Lower lobe of right lung (tissue), 2 donors: ENCODE measurements at regions not wholly inside any gene's neighbourhood (a gene's known extent, or its start where the extent isn't known, plus 50 kb on each side); places are given as distances from the start of the nearest gene placed in this dataset.

Experiments
- ATAC-seq, 2 donors: fragments of 200-7000 bp; cut with Tn5 transposase; one replicate each; pipeline ENCODE4 v1.9.1; 2020 to 2022; ENCODE audit warnings: mild to moderate bottlenecking in 2 of 2, moderate library complexity in 2 of 2
- DNase-seq: peaks from one replicate; pipeline ENCODE4 v3.0.0-alpha.2; 2020
- H3K27ac ChIP-seq: fragments of 200-600 bp; one replicate; pipeline ENCODE4 v1.8.0; 2022
- H3K27me3 ChIP-seq: fragments of 200-600 bp; one replicate; pipeline ENCODE4 v1.8.0; 2022; ENCODE audit warnings: low read depth
- H3K36me3 ChIP-seq: fragments of 200-600 bp; one replicate; pipeline ENCODE4 v1.8.0; 2022; ENCODE audit warnings: mild to moderate bottlenecking
- H3K4me1 ChIP-seq: fragments of 200-600 bp; one replicate; pipeline ENCODE4 v1.8.0; 2022
- H3K4me3 ChIP-seq: fragments of 200-600 bp; one replicate; pipeline ENCODE4 v1.8.0; 2022; ENCODE audit warnings: mild to moderate bottlenecking
- H3K9me3 ChIP-seq: fragments of 200-600 bp; one replicate; pipeline ENCODE4 v1.8.0; 2022
- intact Hi-C: fragments of 100-400 bp; cut with DNase I; formaldehyde crosslinking; loops from one replicate; pipeline ENCODE4 v1.11.0; 2022
- TF ChIP-seq, protein P1 (sequence below): fragments of 200-600 bp; IDR thresholded peaks from one replicate; pipeline ENCODE4 v1.8.0; 2022; ENCODE audit warnings: antibody characterized with exemption, mild to moderate bottlenecking
- donor health status: DM: no; HTN: yes; CAD: no; lungs with severe emphysema.

DNA sequence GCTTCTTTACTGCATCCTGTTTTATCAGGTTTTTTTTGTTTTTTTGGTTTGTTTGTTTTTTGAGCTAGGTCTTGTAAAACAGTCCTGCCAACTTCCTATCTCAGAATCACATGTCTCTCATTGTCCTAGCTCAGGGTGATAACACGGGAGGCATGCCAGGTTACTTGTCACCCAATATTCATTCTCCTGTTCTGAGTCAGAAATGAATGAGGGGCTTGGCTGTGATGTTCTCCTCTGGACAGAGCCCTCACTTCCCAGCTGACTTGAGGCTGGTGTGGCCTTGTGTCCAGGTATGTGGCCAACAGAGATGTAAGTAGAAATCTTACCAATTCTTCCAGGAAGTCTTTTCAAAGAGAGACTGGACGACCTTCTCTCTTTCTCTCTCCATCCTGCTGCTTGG is 317.0 kb downstream of the GABRB3 start:
- no peak for ATAC-seq
- TF ChIP-seq, protein P1, sequence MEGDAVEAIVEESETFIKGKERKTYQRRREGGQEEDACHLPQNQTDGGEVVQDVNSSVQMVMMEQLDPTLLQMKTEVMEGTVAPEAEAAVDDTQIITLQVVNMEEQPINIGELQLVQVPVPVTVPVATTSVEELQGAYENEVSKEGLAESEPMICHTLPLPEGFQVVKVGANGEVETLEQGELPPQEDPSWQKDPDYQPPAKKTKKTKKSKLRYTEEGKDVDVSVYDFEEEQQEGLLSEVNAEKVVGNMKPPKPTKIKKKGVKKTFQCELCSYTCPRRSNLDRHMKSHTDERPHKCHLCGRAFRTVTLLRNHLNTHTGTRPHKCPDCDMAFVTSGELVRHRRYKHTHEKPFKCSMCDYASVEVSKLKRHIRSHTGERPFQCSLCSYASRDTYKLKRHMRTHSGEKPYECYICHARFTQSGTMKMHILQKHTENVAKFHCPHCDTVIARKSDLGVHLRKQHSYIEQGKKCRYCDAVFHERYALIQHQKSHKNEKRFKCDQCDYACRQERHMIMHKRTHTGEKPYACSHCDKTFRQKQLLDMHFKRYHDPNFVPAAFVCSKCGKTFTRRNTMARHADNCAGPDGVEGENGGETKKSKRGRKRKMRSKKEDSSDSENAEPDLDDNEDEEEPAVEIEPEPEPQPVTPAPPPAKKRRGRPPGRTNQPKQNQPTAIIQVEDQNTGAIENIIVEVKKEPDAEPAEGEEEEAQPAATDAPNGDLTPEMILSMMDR: no peak
- DNase-seq: no peak
- intact Hi-C loops: no loop called here
- Histone ChIP-seq H3K9me3 (peaks cover 8% of the 10 kb centered on the region), H3K27ac (no peak overlapping the region), H3K27me3 (no peaks in the 10 kb centered on the region), H3K36me3 (no peaks in the 10 kb centered on the region), H3K4me3 (no peak overlapping the region), H3K4me1 (no peaks in the 10 kb centered on the region)

DNA sequence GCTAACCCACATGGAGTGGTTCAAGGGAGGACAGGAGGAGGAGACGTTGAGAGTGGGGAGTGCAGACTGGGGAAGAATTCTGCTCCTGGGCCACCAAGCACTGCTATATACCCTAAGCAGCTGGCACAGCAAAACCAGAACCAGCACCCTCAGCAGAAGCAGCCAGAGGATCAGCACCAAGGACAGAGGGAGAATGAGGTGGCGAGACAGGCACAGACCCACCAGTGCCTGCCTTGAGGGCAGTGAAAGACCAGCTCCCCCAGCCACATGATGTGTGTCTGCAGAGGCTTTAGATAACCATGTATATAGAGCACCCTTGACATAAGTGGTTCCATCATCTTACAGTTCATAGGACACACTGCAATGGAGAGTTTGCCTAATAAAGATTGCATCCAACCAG is 319.0 kb downstream of the GABRB3 start:
- no peaks in the 10 kb centered on the region for H3K4me1 ChIP-seq
- intact Hi-C loops: no loop called here
- DNase-seq (no peak), ATAC-seq (no peak)
- peaks cover 8% of the 10 kb centered on the region for H3K9me3 ChIP-seq
- H3K27ac ChIP-seq: no peak overlapping the region
- TF ChIP-seq, protein P1: no peak
- H3K4me3 ChIP-seq: no peak overlapping the region
- no peaks in the 10 kb centered on the region for H3K27me3 ChIP-seq
- H3K36me3 ChIP-seq: no peaks in the 10 kb centered on the region

DNA sequence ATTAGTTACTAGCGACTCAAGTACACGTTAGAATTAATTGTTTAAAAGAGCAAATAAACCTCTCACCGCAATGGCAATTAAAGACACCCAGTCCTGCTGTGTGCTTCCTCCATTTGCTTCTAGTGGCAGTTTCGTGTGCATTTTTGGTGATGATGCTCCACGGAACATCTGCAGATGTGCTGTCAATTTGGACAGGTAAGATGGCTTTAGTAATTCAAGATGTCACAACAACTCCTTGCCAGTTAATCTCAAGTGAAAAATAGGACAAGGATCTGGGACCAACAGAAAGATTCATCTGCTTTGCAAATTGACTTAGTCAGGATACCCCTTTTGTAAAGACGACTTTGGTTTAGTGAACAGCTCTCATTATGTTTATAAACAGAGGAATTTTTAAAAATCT is 320.9 kb downstream of the GABRB3 start:
- intact Hi-C loops: no loop called here
- Histone ChIP-seq H3K4me3 (no peak overlapping the region), H3K9me3 (peaks cover 8% of the 10 kb centered on the region), H3K27me3 (no peaks in the 10 kb centered on the region), H3K4me1 (no peaks in the 10 kb centered on the region), H3K36me3 (no peaks in the 10 kb centered on the region), H3K27ac (no peak overlapping the region)
- no peak for DNase-seq
- TF ChIP-seq, protein P1: no peak
- no peak for ATAC-seq

DNA sequence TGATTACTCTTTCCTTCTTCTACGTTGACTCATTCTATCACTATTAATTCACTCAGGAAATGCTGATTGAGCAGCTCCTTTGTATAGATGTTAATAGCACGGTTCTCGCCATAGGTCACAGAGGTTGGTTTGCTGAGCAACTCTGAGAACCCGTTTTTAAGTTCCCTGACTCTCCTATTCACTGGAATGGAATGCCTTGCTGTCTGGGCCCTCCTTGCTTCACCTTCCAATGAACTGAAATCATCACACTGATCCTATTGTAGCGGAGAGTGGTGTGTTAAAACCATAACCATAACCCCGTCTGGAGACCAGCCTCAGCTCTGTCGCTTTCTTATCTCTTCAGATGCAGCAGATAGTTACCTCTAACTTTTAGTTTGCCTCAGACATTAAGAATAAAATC is 323.6 kb downstream of the GABRB3 start:
- Histone ChIP-seq H3K9me3 (peaks cover 3% of the 10 kb centered on the region), H3K36me3 (no peaks in the 10 kb centered on the region), H3K27ac (no peak overlapping the region), H3K4me3 (no peak overlapping the region), H3K27me3 (no peaks in the 10 kb centered on the region), H3K4me1 (no peaks in the 10 kb centered on the region)
- no peak for DNase-seq
- TF ChIP-seq, protein P1: no peak
- intact Hi-C loops: no loop called here
- no peak for ATAC-seq

DNA sequence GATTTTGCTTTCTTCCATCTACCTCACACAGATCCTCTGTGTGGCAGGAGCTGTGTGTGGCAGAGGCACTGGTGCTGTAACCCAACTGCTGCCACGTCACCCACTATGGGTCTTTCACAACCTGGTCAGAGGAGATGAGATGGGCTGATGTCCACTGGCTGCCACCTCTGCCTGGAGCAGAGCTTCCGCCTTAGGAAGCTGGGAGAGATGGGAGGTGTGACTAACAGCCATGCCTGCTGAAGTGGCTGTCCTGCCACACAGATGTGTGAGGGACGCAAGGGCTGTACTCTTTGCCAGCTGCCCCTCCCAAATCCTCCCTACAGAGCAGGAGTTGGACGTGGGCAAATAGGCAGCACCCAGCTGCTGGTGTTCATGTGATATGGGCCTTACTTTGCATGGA is 329.5 kb downstream of the GABRB3 start:
- H3K9me3 ChIP-seq: no peaks in the 10 kb centered on the region
- TF ChIP-seq, protein P1: no peak
- H3K4me1 ChIP-seq: no peaks in the 10 kb centered on the region
- no peaks in the 10 kb centered on the region for H3K27me3 ChIP-seq
- DNase-seq (no peak), ATAC-seq (no peak)
- H3K27ac ChIP-seq: no peak overlapping the region
- no peak overlapping the region for H3K4me3 ChIP-seq
- H3K36me3 ChIP-seq: no peaks in the 10 kb centered on the region
- intact Hi-C loops: no loop called here

DNA sequence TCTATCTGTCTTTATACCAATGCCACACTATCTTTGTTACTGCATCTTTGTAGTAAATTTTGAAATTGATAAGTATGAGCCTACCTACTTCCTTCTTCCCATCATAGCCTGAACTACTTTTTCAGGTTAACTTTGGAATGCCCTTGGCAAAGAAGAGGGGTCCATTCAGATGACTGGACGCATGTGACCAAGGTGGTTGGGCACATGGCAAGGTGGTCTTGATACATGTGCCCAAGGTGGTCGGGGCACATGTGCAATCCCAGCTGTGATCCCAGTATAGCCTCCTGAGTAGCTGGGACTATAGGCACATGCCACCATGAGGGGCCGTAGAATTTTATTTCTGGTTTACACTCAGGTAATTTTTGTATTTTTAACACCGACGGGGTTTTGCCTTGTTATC is 330.2 kb downstream of the GABRB3 start:
- DNase-seq (no peak), ATAC-seq (no peak)
- H3K36me3 ChIP-seq: no peaks in the 10 kb centered on the region
- no peaks in the 10 kb centered on the region for H3K27me3 ChIP-seq
- H3K4me1 ChIP-seq: no peaks in the 10 kb centered on the region
- no peaks in the 10 kb centered on the region for H3K9me3 ChIP-seq
- H3K27ac ChIP-seq: no peak overlapping the region
- TF ChIP-seq, protein P1: no peak
- H3K4me3 ChIP-seq: no peak overlapping the region
- intact Hi-C loops: no loop called here
